Esophagus muscularis mucosa (tissue), 4 donors: ENCODE measurements at regions not wholly inside any gene's neighbourhood (a gene's known extent, or its start where the extent isn't known, plus 50 kb on each side); places are given as distances from the start of the nearest gene placed in this dataset.

Experiments
- DNase-seq: peaks from one replicate; pipeline ENCODE4 v3.0.0-alpha.2; 2017; ENCODE audit errors: extremely low spot score
- H3K27ac ChIP-seq, 4 donors: fragments of 200-600 bp; sonication (generic); replicated peaks in 1 of 4; 1 replicate in 3 of 4; 2 replicates in 1 of 4; pipeline ENCODE4 v1.5.1; 2016 to 2019; ENCODE audit warnings: mild to moderate bottlenecking in 1 of 4
- H3K27me3 ChIP-seq, 4 donors: fragments of 200-600 bp; sonication (generic); one replicate each; pipeline versions ENCODE4 v1.5.1 to v1.6.0; 2016 to 2019
- H3K36me3 ChIP-seq, 4 donors: fragments of 200-600 bp; sonication (generic); one replicate each; pipeline ENCODE4 v1.5.1; 2016 to 2019
- H3K4me1 ChIP-seq, 4 donors: fragments of 200-600 bp; sonication (generic); one replicate each; pipeline ENCODE4 v1.5.1; 2016 to 2019
- H3K4me3 ChIP-seq, 4 donors: fragments of 200-600 bp; sonication (generic); 1 replicate in 2 of 4; 2 replicates in 2 of 4; pipeline ENCODE4 v1.5.1; 2016 to 2019; ENCODE audit warnings: mild to moderate bottlenecking in 4 of 4, moderate library complexity in 1 of 4
- H3K9me3 ChIP-seq, 4 donors: fragments of 200-600 bp; sonication (generic); 1 replicate in 3 of 4; 2 replicates in 1 of 4; pipeline ENCODE4 v1.5.1; 2016 to 2019
- EP300 ChIP-seq: sonication (generic); formaldehyde crosslinking; IDR thresholded peaks from one replicate; pipeline ENCODE4 v1.6.1; 2017; ENCODE audit warnings: antibody characterized with exemption
- POLR2A ChIP-seq: fragments of 450-650 bp; IDR thresholded peaks from one replicate; pipeline ENCODE4 v1.6.1; 2017; ENCODE audit warnings: antibody characterized with exemption, moderate library complexity, mild to moderate bottlenecking, low read depth
- POLR2AphosphoS5 ChIP-seq, 2 donors: sonication (generic); formaldehyde crosslinking; IDR thresholded peaks; one replicate each; pipeline ENCODE4 v1.6.1; 2017; ENCODE audit warnings: antibody characterized with exemption in 2 of 2
- WGBS: methylation state at CpG from one replicate; pipeline ENCODE4 v1.1.5; 2018; 5-methylcytosine and 5-hydroxymethylcytosine counted together
- intact Hi-C: fragments of 100-400 bp; cut with DNase I; formaldehyde crosslinking; loops from one replicate; pipeline ENCODE4 v1.15.1; 2023
- TF ChIP-seq, protein P1 (sequence below), 3 experiments: fragments of 200-600 bp in 2 of 3; fragments of 450-650 bp in 1 of 3; sonication (generic) in 2 of 3; IDR thresholded peaks; one replicate each; pipeline ENCODE4 v1.5.1; 2017 to 2019; ENCODE audit warnings: antibody characterized with exemption in 3 of 3, mild to moderate bottlenecking in 2 of 3, moderate library complexity in 1 of 3

DNA sequence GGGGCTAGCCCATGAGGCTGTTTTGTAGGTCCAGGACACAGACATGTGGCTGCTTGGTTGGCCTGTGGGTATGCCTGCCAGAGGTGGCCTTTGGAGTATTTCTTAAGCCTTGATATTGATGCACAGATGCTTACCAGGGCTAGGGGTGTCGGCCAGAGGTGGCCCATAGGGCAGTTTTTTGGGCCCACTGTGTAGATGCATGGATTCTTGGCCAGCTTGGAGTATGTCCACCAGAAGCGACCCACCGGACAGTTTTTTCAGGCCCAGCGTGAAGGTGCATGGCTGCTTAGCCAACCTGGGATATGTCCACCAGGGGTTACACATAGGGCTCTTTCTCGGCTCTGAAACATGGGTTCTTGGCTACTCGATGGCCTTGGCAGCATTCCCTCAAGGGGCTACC is 1199.1 kb downstream of the CNTNAP5 start:
- no peak for DNase-seq
- no peak for TF ChIP-seq POLR2A
- TF ChIP-seq POLR2AphosphoS5 (IDR thresholded peaks at IDR 0.05) = no peak
- TF ChIP-seq, protein P1, sequence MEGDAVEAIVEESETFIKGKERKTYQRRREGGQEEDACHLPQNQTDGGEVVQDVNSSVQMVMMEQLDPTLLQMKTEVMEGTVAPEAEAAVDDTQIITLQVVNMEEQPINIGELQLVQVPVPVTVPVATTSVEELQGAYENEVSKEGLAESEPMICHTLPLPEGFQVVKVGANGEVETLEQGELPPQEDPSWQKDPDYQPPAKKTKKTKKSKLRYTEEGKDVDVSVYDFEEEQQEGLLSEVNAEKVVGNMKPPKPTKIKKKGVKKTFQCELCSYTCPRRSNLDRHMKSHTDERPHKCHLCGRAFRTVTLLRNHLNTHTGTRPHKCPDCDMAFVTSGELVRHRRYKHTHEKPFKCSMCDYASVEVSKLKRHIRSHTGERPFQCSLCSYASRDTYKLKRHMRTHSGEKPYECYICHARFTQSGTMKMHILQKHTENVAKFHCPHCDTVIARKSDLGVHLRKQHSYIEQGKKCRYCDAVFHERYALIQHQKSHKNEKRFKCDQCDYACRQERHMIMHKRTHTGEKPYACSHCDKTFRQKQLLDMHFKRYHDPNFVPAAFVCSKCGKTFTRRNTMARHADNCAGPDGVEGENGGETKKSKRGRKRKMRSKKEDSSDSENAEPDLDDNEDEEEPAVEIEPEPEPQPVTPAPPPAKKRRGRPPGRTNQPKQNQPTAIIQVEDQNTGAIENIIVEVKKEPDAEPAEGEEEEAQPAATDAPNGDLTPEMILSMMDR (IDR thresholded peaks at IDR 0.05) = no peak
- TF ChIP-seq EP300 = no peak
- no peaks in the 10 kb centered on the region for H3K36me3 ChIP-seq
- no peaks in the 10 kb centered on the region for H3K27me3 ChIP-seq
- no peaks in the 10 kb centered on the region for H3K4me1 ChIP-seq
- WGBS = 100% methylated on average over 1 of the region's 6 CpGs
- intact Hi-C loops = no loop called here
- H3K4me3 ChIP-seq = no peak overlapping the region
- no peak overlapping the region for H3K27ac ChIP-seq
- H3K9me3 ChIP-seq = peaks cover 0 to 13% (median 9%) of the 10 kb centered on the region in 4 donors

DNA sequence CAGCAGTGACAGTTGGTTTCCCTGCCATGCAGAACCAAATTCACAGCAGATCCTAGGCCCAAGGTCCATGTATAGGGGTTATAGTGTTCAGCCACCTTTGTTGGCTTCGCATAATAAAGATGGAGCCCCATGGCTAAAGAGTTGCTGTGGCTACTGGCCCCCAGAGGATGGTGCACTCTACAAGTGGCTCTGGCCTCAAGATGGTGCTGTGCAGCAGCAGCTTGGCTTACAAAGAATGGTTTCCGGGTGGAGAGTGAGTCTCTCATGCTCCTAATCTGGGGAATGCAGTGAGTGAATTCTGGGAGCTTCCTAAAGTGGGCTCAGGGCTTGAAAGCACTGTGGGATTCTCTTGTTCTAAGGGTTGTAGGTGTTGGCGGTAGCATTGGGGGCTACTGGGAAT is 1199.7 kb downstream of the CNTNAP5 start:
- no peak for DNase-seq
- H3K27me3 ChIP-seq = no peaks in the 10 kb centered on the region
- no peaks in the 10 kb centered on the region for H3K36me3 ChIP-seq
- H3K4me3 ChIP-seq = no peak overlapping the region
- TF ChIP-seq EP300 (no peak), POLR2A (no peak), POLR2AphosphoS5 (IDR thresholded peaks at IDR 0.05) (no peak)
- TF ChIP-seq, protein P1 (IDR thresholded peaks at IDR 0.05) = no peak
- 88% methylated on average over 3 of the region's 3 CpGs for WGBS
- H3K9me3 ChIP-seq = peaks cover 0 to 8% (median 6%) of the 10 kb centered on the region in 4 donors
- H3K27ac ChIP-seq = no peak overlapping the region
- intact Hi-C loops = no loop called here
- H3K4me1 ChIP-seq = no peaks in the 10 kb centered on the region

DNA sequence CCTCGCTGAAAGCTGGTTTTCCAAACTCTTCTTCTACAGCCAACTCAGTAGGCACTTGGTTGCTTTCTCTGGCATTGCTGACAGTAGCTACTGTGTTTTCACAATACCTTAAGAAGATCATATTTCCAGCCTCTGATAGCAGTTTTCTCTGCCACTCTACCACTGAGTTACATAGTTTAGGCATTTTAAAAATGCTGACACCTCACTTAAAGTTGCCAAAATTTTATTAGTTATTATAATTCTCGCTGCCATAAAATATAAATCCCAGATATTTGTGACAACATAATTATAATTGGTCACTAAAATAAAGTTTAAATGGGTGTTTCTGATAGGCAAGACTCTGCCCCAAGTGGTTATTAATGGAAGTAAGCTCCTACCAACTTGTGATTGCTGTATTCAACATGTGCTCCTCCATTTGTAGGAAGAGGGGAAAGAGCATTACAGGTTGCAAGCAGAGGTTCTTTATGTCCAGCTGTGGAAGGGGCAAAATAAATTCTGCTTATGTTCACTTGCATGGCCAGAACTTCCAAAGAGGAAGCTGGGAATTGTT is 1202.8 kb downstream of the CNTNAP5 start:
- TF ChIP-seq, protein P1 (IDR thresholded peaks at IDR 0.05) = no peak
- no peak for TF ChIP-seq EP300
- no peak for TF ChIP-seq POLR2AphosphoS5 (IDR thresholded peaks at IDR 0.05)
- TF ChIP-seq POLR2A = no peak
- 87% methylated on average over 2 of the region's 2 CpGs for WGBS
- H3K27me3 ChIP-seq = no peaks in the 10 kb centered on the region

DNA sequence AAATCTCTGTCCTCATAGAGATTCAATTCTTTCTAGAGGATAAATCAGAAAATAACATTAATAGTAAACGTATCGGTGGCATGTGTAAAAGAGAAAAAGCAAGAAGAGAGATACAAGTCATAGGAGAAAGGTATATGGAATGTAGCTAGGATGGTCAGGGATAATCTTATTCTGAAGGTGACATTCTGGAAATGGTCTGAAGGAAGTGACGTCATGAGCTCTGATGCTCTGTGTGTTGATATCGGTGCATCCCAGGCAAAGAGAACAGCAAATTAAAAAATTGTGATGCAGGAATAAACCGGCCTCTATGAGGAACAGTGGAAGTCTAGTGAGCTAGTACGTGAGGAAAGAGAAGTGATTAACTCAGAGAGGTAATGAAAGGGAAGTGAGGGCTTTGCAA is 1215.8 kb downstream of the CNTNAP5 start:
- DNase-seq = no peak
- Histone ChIP-seq H3K27me3 (no peaks in the 10 kb centered on the region), H3K27ac (no peak overlapping the region), H3K9me3 (no peaks in the 10 kb centered on the region), H3K36me3 (no peaks in the 10 kb centered on the region), H3K4me3 (no peak overlapping the region), H3K4me1 (no peaks in the 10 kb centered on the region)
- TF ChIP-seq, protein P1 (IDR thresholded peaks at IDR 0.05) = no peak
- TF ChIP-seq POLR2AphosphoS5 (IDR thresholded peaks at IDR 0.05) (no peak), EP300 (no peak), POLR2A (no peak)
- 94% methylated on average over 6 of the region's 6 CpGs for WGBS
- intact Hi-C loops = no loop called here

More for the DNA sequence above, 1202.8 kb downstream of the CNTNAP5 start:
- no peak overlapping the region for H3K4me3 ChIP-seq
- H3K36me3 ChIP-seq = no peaks in the 10 kb centered on the region
- no peaks in the 10 kb centered on the region for H3K4me1 ChIP-seq
- intact Hi-C loops = no loop called here
- no peak for DNase-seq
- no peak overlapping the region for H3K27ac ChIP-seq
- H3K9me3 ChIP-seq = no peaks in the 10 kb centered on the region

DNA sequence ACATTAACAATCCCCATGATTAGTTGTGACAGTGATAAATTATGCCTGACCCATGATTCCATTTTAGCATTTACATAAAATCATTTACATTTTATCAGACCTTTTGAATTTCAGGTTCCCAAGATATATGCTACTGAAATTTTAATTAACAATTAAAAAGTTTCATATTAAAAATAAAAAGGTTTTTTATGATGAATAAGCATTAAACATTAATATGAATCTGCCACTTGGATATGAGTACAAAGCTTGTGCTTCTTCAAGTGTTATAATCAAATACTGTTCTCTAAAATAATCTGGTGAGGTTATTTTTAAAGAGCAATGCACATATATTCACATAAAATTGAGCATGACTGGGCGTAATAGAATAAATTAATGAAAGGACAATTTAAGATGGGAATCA is 1218.0 kb downstream of the CNTNAP5 start:
- H3K27ac ChIP-seq = no peak overlapping the region
- H3K9me3 ChIP-seq = no peaks in the 10 kb centered on the region
- no peak overlapping the region for H3K4me3 ChIP-seq
- no peaks in the 10 kb centered on the region for H3K36me3 ChIP-seq
- no peaks in the 10 kb centered on the region for H3K27me3 ChIP-seq
- H3K4me1 ChIP-seq = no peaks in the 10 kb centered on the region
- TF ChIP-seq POLR2A = no peak
- no peak for TF ChIP-seq EP300
- 87% methylated on average over 1 of the region's 1 CpG for WGBS
- no peak for DNase-seq
- intact Hi-C loops = no loop called here
